ENCODE measurements at regions not wholly inside any gene's neighbourhood (a gene's known extent, or its start where the extent isn't known, plus 50 kb on each side); places are given as distances from the start of the nearest gene placed in this dataset.

GRCh38 chr2:3940661-3941060 is 237.3 kb downstream of the DCDC2C start:
- Histone ChIP-seq H3K9me3 (no peaks in the 10 kb centered on the region), H3K4me1 (no peaks in the 10 kb centered on the region), H3K36me3 (no peaks in the 10 kb centered on the region), H3K27me3 (no peaks in the 10 kb centered on the region), H3K27ac (no peak overlapping the region), H3K4me3 (replicated peaks in 1 of 3) (no peak overlapping the region)
- intact Hi-C loops (cut with DNase I) = no loop called here
- 63 to 70% methylated on average over 5 to 7 of the region's 7 CpGs for WGBS, 2 donors
- no peak for TF ChIP-seq POLR2A (IDR thresholded peaks at IDR 0.05)
- TF ChIP-seq, protein P1, sequence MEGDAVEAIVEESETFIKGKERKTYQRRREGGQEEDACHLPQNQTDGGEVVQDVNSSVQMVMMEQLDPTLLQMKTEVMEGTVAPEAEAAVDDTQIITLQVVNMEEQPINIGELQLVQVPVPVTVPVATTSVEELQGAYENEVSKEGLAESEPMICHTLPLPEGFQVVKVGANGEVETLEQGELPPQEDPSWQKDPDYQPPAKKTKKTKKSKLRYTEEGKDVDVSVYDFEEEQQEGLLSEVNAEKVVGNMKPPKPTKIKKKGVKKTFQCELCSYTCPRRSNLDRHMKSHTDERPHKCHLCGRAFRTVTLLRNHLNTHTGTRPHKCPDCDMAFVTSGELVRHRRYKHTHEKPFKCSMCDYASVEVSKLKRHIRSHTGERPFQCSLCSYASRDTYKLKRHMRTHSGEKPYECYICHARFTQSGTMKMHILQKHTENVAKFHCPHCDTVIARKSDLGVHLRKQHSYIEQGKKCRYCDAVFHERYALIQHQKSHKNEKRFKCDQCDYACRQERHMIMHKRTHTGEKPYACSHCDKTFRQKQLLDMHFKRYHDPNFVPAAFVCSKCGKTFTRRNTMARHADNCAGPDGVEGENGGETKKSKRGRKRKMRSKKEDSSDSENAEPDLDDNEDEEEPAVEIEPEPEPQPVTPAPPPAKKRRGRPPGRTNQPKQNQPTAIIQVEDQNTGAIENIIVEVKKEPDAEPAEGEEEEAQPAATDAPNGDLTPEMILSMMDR (IDR thresholded peaks at IDR 0.05) = no peak
- no peak for DNase-seq

GRCh38 chr2:3942841-3943240 is 239.5 kb downstream of the DCDC2C start:
- Histone ChIP-seq H3K27ac (no peak overlapping the region), H3K27me3 (no peaks in the 10 kb centered on the region), H3K4me3 (replicated peaks in 1 of 3) (no peak overlapping the region), H3K36me3 (no peaks in the 10 kb centered on the region), H3K9me3 (no peaks in the 10 kb centered on the region), H3K4me1 (no peaks in the 10 kb centered on the region)
- WGBS, 2 donors = 72 to 100% methylated on average over 1 to 6 of the region's 20 CpGs
- intact Hi-C loops (cut with DNase I) = no loop called here
- TF ChIP-seq, protein P1 (IDR thresholded peaks at IDR 0.05) = no peak
- TF ChIP-seq POLR2A (IDR thresholded peaks at IDR 0.05) = no peak
- no peak for DNase-seq

DNA sequence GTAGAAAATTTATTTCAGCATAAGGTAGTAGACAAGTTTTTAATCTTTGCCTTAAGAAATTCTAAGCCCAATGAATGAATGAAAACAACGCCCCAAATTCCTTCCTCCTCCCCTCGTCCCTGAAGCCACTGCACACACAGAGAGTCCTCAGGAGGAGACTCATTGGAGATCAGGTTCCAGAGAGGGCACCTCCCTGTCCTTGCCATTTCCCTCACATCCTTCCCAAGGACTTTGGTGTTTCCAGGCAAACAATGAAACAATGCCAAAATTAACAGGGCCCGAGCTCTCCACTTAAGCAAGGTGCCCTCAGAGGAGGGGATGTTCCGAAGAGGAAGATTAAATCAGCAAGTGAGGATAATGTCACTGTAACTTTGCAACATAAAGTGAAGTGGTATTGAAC is 240.7 kb downstream of the DCDC2C start:
- no peaks in the 10 kb centered on the region for H3K4me1 ChIP-seq
- intact Hi-C loops (cut with DNase I) = no loop called here
- no peak overlapping the region for H3K27ac ChIP-seq
- no peak for TF ChIP-seq POLR2A (IDR thresholded peaks at IDR 0.05)
- TF ChIP-seq, protein P1 (IDR thresholded peaks at IDR 0.05) = no peak
- no peaks in the 10 kb centered on the region for H3K27me3 ChIP-seq
- no peaks in the 10 kb centered on the region for H3K9me3 ChIP-seq
- WGBS, 2 donors = 72 to 78% methylated on average over 4 of the region's 4 CpGs
- no peaks in the 10 kb centered on the region for H3K36me3 ChIP-seq
- no peak for DNase-seq
- no peak overlapping the region for H3K4me3 ChIP-seq (replicated peaks in 1 of 3)

- H3K27ac ChIP-seq = no peak overlapping the region
- no peak overlapping the region for H3K4me3 ChIP-seq (replicated peaks in 1 of 3)
- intact Hi-C loops (cut with DNase I) = no loop called here
- no peak for TF ChIP-seq POLR2A (IDR thresholded peaks at IDR 0.05)
- TF ChIP-seq, protein P1 (IDR thresholded peaks at IDR 0.05) = no peak
- no peaks in the 10 kb centered on the region for H3K9me3 ChIP-seq
- no peaks in the 10 kb centered on the region for H3K27me3 ChIP-seq
- no peaks in the 10 kb centered on the region for H3K36me3 ChIP-seq
- DNase-seq = no peak
- no peaks in the 10 kb centered on the region for H3K4me1 ChIP-seq
- 79 to 93% methylated on average over 3 of the region's 3 CpGs for WGBS, 2 donors
Observed at GRCh38 chr2:3944841-3945240, 241.5 kb downstream of the DCDC2C start.

DNA sequence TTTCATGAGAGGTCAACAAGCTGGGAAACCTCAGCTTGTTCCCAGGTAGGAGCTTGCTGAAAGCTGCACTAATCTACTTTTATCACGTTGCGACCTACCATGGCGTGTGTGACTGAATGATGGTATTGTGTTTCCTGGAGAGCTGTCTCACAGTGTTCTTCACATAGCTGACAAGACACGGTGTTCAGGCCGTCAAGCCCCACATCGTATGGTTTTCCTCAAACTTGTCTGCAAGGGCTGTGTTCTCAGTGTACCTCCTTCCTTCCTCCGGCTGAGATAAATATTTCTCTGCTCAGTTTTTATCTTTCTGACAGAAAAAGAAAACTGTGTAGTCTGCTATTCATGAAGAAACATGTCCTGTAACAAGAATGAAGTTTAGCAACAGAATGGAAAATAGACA is 244.8 kb downstream of the DCDC2C start:
- DNase-seq = no peak
- H3K4me3 ChIP-seq (replicated peaks in 1 of 3) = no peak overlapping the region
- no peaks in the 10 kb centered on the region for H3K9me3 ChIP-seq
- WGBS, 2 donors = 67 to 71% methylated on average over 7 of the region's 7 CpGs
- no peaks in the 10 kb centered on the region for H3K27me3 ChIP-seq
- H3K36me3 ChIP-seq = no peaks in the 10 kb centered on the region
- H3K27ac ChIP-seq = no peak overlapping the region
- no peak for TF ChIP-seq POLR2A (IDR thresholded peaks at IDR 0.05)
- TF ChIP-seq, protein P1 (IDR thresholded peaks at IDR 0.05) = no peak
- intact Hi-C loops (cut with DNase I) = no loop called here
- H3K4me1 ChIP-seq = no peaks in the 10 kb centered on the region

Measured in thyroid gland (tissue), 4 donors.